ENCODE measurements at regions not wholly inside any gene's neighbourhood (a gene's known extent, or its start where the extent isn't known, plus 50 kb on each side); places are given as distances from the start of the nearest gene placed in this dataset.
"Not testable (repeated sequence)": the region's sequence is repeated elsewhere in the genome, so short reads cannot be mapped to it uniquely, and the experiment has no call there.

DNA sequence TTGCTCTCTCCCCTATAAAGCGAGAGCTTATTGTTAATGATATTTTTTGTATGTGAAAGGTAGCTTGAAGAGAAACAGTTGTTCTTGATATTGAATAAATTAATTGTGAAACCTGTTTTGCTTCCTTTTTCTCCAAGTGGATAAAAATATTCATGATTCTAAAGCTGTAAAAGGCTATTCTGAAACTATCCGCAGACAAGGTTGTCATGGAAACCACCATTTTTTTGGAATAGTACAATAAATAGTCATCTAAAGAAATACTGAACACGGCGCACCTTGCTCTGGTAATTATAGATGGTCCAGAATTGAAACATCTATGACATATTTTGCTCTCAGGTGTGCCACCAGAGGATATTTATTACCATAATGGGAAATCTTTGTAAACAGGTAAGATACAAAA is 1103.0 kb upstream of the SLC39A10 start:
- no peak for ATAC-seq (replicated peaks in 6 of 8)
- in situ Hi-C loops (cut with MboI; ENCODE audit: low pct_unique_long_range_greater_than_20kb in 2 of 9, low sequenced_read_pairs in 9 of 9, unreplicated experiment in 9 of 9), result loop anchor here in 1 of 9 experiments (25.0 kb wide), 1 partner anchor 758 kb away; no protein-coding TSS in a partner anchor
- no peak overlapping the region for H3K27ac ChIP-seq
- no peak overlapping the region for H3K4me3 ChIP-seq
- no peaks in the 10 kb centered on the region for H3K4me1 ChIP-seq (replicated peaks in 1 of 2)
- WGBS, 10 experiments, result 22 to 100% (median 84%) methylated on average over 1 to 4 of the region's 4 CpGs; no CpG with 5 or more reads in 1 of the 10 experiments

DNA sequence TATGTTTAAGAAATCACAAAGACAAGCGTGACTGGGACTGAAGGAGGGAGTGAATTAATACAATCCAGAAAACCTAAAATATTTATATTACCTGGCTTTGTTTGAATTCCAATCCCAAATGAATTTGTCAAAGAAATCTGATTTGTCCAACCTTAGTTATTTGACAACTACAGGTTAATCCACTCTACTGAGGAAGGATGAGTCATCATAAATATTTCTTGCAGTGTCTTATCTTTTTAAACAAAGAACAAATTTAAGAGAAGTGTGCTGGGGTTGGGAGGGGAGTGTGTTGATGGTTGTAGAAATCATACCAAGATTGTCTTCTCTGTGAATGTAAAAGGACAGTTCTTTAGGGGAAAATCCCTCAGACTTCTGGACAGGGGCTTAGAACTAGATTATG is 1106.3 kb upstream of the SLC39A10 start:
- Histone ChIP-seq H3K4me3 (no peak overlapping the region), H3K27ac (no peak overlapping the region), H3K4me1 (replicated peaks in 1 of 2) (no peaks in the 10 kb centered on the region)
- no peak for ATAC-seq (replicated peaks in 6 of 8)
- in situ Hi-C loops (cut with MboI; ENCODE audit: low pct_unique_long_range_greater_than_20kb in 2 of 9, low sequenced_read_pairs in 9 of 9, unreplicated experiment in 9 of 9), result loop anchor here in 1 of 9 experiments (25.0 kb wide), 1 partner anchor 762 kb away; no protein-coding TSS in a partner anchor
- WGBS, 10 experiments, result 0 to 100% (median 88%) methylated on average over 1 of the region's 1 CpG; no CpG with 5 or more reads in 3 of the 10 experiments

DNA sequence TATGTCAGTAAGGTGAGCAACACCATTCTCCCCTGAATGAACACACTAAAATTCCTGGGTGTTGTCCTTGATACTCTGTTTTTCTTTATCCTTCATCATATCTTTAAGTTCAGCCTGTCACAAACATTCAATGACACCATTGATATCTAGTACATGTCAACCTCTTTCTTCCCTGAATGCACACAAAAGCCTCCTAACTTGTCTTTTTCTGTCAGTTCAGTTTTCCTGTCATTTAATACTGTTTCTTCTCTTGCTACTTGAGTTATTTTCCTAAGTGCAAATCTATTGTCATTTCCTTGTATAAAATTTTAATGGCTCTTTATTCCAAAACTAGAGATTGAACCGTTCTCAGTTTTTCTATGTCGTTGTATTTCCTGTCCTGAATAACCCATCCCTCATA is 1107.6 kb upstream of the SLC39A10 start:
- H3K4me1 ChIP-seq (replicated peaks in 1 of 2), result no peaks in the 10 kb centered on the region
- H3K27ac ChIP-seq, result no peak overlapping the region
- in situ Hi-C loops (cut with MboI; ENCODE audit: low pct_unique_long_range_greater_than_20kb in 2 of 9, low sequenced_read_pairs in 9 of 9, unreplicated experiment in 9 of 9), result no loop called here
- no peak overlapping the region for H3K4me3 ChIP-seq
- 10 to 100% (median 81%) methylated on average over 1 to 2 of the region's 2 CpGs; no CpG with 5 or more reads in 1 of the 10 experiments for WGBS, 10 experiments
- ATAC-seq (replicated peaks in 6 of 8), result no peak

DNA sequence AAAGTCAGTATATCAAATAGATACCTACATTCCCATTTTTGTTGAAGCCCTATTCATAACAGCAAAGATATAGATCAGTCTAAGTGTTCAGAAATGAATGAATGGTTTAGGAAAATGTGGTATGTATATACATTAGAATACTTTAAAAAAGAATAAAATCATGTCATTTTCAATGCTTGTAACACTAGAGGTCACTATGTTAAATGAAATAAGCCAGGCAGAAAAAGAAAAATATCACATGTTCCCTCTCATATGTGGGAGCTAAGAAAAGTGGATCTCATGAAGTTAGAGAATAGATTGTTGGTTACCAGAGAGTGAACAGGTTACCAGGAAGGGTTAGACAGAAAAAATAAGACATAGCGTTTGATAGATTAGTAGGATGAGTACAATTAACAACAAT is 1111.0 kb upstream of the SLC39A10 start:
- H3K27ac ChIP-seq, result no peak overlapping the region
- 0 to 100% (median 33%) methylated on average over 1 of the region's 1 CpG; no CpG with 5 or more reads in 2 of the 10 experiments for WGBS, 10 experiments
- no peak for ATAC-seq (replicated peaks in 6 of 8)
- in situ Hi-C loops (cut with MboI; ENCODE audit: low pct_unique_long_range_greater_than_20kb in 2 of 9, low sequenced_read_pairs in 9 of 9, unreplicated experiment in 9 of 9), result no loop called here
- no peaks in the 10 kb centered on the region for H3K4me1 ChIP-seq (replicated peaks in 1 of 2)
- H3K4me3 ChIP-seq, result no peak overlapping the region

- in situ Hi-C loops (cut with MboI; ENCODE audit: low pct_unique_long_range_greater_than_20kb in 2 of 9, low sequenced_read_pairs in 9 of 9, unreplicated experiment in 9 of 9), result no loop called here
Observed at GRCh38 chr2:194539425-194539824, 1117.6 kb upstream of the SLC39A10 start.

GRCh38 chr2:194526121-194526520 is 1130.9 kb upstream of the SLC39A10 start:
- H3K4me3 ChIP-seq, result no peak overlapping the region
- no peak overlapping the region for H3K27ac ChIP-seq
- no peaks in the 10 kb centered on the region for H3K4me1 ChIP-seq (replicated peaks in 1 of 2)
- no peak for ATAC-seq (replicated peaks in 6 of 8)
- in situ Hi-C loops (cut with MboI; ENCODE audit: low pct_unique_long_range_greater_than_20kb in 2 of 9, low sequenced_read_pairs in 9 of 9, unreplicated experiment in 9 of 9), result no loop called here

More at GRCh38 chr2:194539425-194539824, 1117.6 kb upstream of the SLC39A10 start:
- no peak overlapping the region for H3K27ac ChIP-seq
- no peaks in the 10 kb centered on the region for H3K4me1 ChIP-seq (replicated peaks in 1 of 2)
- peak in 1 of 8 experiments; percentile 81 for ATAC-seq (replicated peaks in 6 of 8)
- no peak overlapping the region for H3K4me3 ChIP-seq

DNA sequence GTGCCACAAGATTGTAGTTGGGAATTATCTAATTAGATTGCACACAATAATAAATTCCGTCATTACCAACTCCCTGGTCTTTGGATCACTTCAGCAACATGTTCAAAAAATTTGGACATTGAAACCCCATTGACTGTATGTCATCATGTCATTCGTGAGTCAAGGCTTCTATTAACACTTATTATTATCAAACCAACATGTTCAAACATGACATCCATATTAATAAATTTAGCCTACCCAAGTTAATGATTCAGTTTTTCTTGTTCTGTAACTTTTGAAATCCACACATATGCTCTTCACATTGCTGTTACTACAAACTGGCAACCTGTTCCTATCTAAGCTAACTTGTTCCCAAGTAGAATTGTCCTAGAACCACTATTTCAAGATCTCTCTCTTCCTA is 1142.7 kb upstream of the SLC39A10 start:
- ATAC-seq (replicated peaks in 6 of 8), result no peak
- H3K4me3 ChIP-seq, result no peak overlapping the region
- in situ Hi-C loops (cut with MboI; ENCODE audit: low pct_unique_long_range_greater_than_20kb in 2 of 9, low sequenced_read_pairs in 9 of 9, unreplicated experiment in 9 of 9), result no loop called here
- no peak overlapping the region for H3K27ac ChIP-seq
- no peaks in the 10 kb centered on the region for H3K4me1 ChIP-seq (replicated peaks in 1 of 2)
- WGBS, 10 experiments, result 0 to 100% (median 78%) methylated on average over 1 to 2 of the region's 2 CpGs; no CpG with 5 or more reads in 1 of the 10 experiments

DNA sequence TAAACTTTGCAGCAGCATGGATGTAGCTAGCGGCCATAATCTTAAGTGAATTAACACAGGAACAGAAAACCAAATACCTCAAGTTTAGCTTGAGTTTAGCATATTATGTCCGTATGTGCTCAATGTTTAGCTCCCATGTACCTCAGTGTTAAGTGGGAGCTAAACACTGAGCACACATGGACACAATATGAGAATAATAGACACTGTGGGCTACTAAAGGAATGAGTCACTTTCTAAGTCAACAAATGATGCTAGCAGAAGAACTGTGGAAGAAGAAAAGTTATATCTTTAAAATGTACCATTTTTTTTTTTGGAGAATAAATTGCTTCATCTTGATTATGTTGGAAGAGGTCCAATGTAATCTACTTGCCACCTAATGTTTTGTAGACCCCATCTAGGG is 1146.0 kb upstream of the SLC39A10 start:
- WGBS, 10 experiments, result 0 to 100% (median 40%) methylated on average over 1 of the region's 2 CpGs; no CpG with 5 or more reads in 6 of the 10 experiments
- in situ Hi-C loops (cut with MboI; ENCODE audit: low pct_unique_long_range_greater_than_20kb in 2 of 9, low sequenced_read_pairs in 9 of 9, unreplicated experiment in 9 of 9); H3K4me3 ChIP-seq; H3K27ac ChIP-seq; H3K4me1 ChIP-seq (replicated peaks in 1 of 2): not testable (repeated sequence)
- ATAC-seq (replicated peaks in 6 of 8), result peak in 1 of 8 experiments; percentile 33

DNA sequence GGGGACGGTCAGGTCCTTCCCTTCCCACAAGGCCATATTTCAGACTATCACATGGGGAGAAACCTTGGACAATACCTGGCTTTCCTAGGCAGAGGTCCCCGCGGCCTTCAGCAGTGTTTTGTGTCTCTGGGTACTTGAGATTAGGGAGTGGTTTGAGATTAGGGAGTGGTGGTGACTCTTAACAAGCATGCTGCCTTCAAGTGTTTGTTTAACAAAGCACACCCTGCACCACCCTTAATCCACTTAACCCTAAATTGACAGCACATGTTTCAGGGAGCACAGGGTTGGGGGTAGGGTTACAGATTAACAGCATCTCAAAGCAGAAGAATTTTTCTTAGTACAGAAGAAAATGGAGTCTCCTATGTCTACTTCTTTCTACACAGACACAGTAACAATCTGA is 1152.2 kb upstream of the SLC39A10 start:
- H3K27ac ChIP-seq; in situ Hi-C loops (cut with MboI; ENCODE audit: low pct_unique_long_range_greater_than_20kb in 2 of 9, low sequenced_read_pairs in 9 of 9, unreplicated experiment in 9 of 9); H3K4me3 ChIP-seq; H3K4me1 ChIP-seq (replicated peaks in 1 of 2); ATAC-seq (replicated peaks in 6 of 8): not testable (repeated sequence)
- 90% methylated on average over 3 of the region's 3 CpGs; no CpG with 5 or more reads in 9 of the 10 experiments for WGBS, 10 experiments

GRCh38 chr2:194495046-194495445 is 1162.0 kb upstream of the SLC39A10 start:
- Histone ChIP-seq H3K27ac (no peak overlapping the region), H3K4me1 (replicated peaks in 1 of 2) (peaks cover 0 to 3% of the 10 kb centered on the region in 2 donors), H3K4me3 (no peak overlapping the region)
- in situ Hi-C loops (cut with MboI; ENCODE audit: low pct_unique_long_range_greater_than_20kb in 2 of 9, low sequenced_read_pairs in 9 of 9, unreplicated experiment in 9 of 9), result no loop called here
- no peak for ATAC-seq (replicated peaks in 6 of 8)

- peak in 5 of 8 experiments; percentile 26 to 92 (median 90) for ATAC-seq (replicated peaks in 6 of 8)
- in situ Hi-C loops (cut with MboI; ENCODE audit: low pct_unique_long_range_greater_than_20kb in 2 of 9, low sequenced_read_pairs in 9 of 9, unreplicated experiment in 9 of 9), result no loop called here
- H3K4me3 ChIP-seq, result no peak overlapping the region
- H3K27ac ChIP-seq, result no peak overlapping the region
- peaks cover 0 to 3% of the 10 kb centered on the region in 2 donors for H3K4me1 ChIP-seq (replicated peaks in 1 of 2)
Observed at GRCh38 chr2:194494401-194494800, 1162.6 kb upstream of the SLC39A10 start.

GRCh38 chr2:194491409-194492115 is 1165.5 kb upstream of the SLC39A10 start:
- no peak for ATAC-seq (replicated peaks in 6 of 8)
- WGBS, 10 experiments, result 13 to 90% (median 60%) methylated on average over 1 to 2 of the region's 2 CpGs; no CpG with 5 or more reads in 2 of the 10 experiments

GRCh38 chr2:194486326-194486725 is 1170.7 kb upstream of the SLC39A10 start:
- no peak for ATAC-seq (replicated peaks in 6 of 8)
- no peaks in the 10 kb centered on the region for H3K4me1 ChIP-seq (replicated peaks in 1 of 2)
- 14 to 92% (median 78%) methylated on average over 2 to 4 of the region's 4 CpGs for WGBS, 10 experiments
- no peak overlapping the region for H3K4me3 ChIP-seq
- H3K27ac ChIP-seq, result no peak overlapping the region
- in situ Hi-C loops (cut with MboI; ENCODE audit: low pct_unique_long_range_greater_than_20kb in 2 of 9, low sequenced_read_pairs in 9 of 9, unreplicated experiment in 9 of 9), result no loop called here

More at GRCh38 chr2:194491409-194492115, 1165.5 kb upstream of the SLC39A10 start:
- H3K4me1 ChIP-seq (replicated peaks in 1 of 2), result peaks cover 0 to 3% of the 10 kb centered on the region in 2 donors
- H3K27ac ChIP-seq, result no peak overlapping the region
- no peak overlapping the region for H3K4me3 ChIP-seq
- in situ Hi-C loops (cut with MboI; ENCODE audit: low pct_unique_long_range_greater_than_20kb in 2 of 9, low sequenced_read_pairs in 9 of 9, unreplicated experiment in 9 of 9), result no loop called here

- no peaks in the 10 kb centered on the region for H3K4me1 ChIP-seq (replicated peaks in 1 of 2)
- H3K4me3 ChIP-seq, result no peak overlapping the region
- in situ Hi-C loops (cut with MboI; ENCODE audit: low pct_unique_long_range_greater_than_20kb in 2 of 9, low sequenced_read_pairs in 9 of 9, unreplicated experiment in 9 of 9), result no loop called here
- no peak overlapping the region for H3K27ac ChIP-seq
- 0 to 38% (median 10%) methylated on average over 1 of the region's 1 CpG; no CpG with 5 or more reads in 4 of the 10 experiments for WGBS, 10 experiments
- ATAC-seq (replicated peaks in 6 of 8), result no peak
Observed at GRCh38 chr2:194483041-194483440, 1174.0 kb upstream of the SLC39A10 start.

Measured in motor neuron (in vitro differentiated cells).